Non-pigmented ciliary epithelial cell (primary cell): ENCODE measurements at regions not wholly inside any gene's neighbourhood (a gene's known extent, or its start where the extent isn't known, plus 50 kb on each side); places are given as distances from the start of the nearest gene placed in this dataset.
A peak's percentile ranks its signal among the peaks of the same experiment; 100 is the strongest.

ENCODE experiments used
- DNase-seq: peaks from one replicate; pipeline ENCODE4 v3.0.0-alpha.2; 2010; ENCODE audit warnings: low read depth

- DNase-seq = peak; percentile 71
These were observed 189.7 kb upstream of the JAG1 start for GRCh38 chr20:10863337-10864060.

- no peak for DNase-seq
These were observed 190.4 kb upstream of the JAG1 start for GRCh38 chr20:10864076-10864672.

GRCh38 chr20:10868299-10868698 lies 194.5 kb upstream of the JAG1 start:
- DNase-seq = no peak

DNA sequence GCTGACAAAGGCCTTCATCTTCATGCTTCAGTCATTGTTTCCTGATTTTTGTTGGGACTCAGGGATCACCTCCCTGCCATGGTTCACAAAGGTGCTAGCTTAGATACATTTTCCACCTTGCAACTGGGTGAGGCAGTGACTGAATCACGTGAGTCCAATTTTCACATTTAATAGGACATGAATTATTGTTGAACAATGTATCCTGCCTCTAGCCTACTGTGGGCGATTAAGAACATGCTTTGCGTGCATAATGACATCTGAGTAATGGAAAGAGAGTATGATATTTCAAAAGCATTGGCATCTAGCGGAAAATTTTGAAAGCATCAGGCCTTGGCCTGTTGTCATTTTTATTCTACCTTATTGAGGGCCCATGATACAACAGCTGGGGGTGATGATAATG lies 199.2 kb upstream of the JAG1 start:
- DNase-seq = no peak

GRCh38 chr20:10875653-10876052 lies 201.9 kb upstream of the JAG1 start:
- no peak for DNase-seq

DNA sequence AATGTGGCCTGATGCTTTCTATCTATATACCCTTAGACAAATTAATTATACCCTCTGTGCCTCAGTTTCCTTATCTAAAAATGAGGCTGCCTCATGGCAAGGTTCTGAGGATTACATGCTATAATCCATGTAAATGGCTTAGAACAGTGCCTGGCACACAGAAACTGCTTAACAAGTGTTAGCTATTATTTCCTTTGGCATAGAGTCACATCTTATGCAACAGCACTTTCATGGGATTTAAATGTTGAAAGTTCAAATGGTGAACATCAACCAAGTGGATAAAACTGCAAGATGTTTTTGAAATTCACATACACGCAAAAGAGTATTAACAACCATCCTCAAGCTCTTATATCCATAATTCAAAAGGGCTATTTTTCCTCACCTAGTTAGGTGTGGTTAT lies 202.8 kb upstream of the JAG1 start:
- DNase-seq = no peak

GRCh38 chr20:10877342-10877741 lies 203.5 kb upstream of the JAG1 start:
- no peak for DNase-seq

DNA sequence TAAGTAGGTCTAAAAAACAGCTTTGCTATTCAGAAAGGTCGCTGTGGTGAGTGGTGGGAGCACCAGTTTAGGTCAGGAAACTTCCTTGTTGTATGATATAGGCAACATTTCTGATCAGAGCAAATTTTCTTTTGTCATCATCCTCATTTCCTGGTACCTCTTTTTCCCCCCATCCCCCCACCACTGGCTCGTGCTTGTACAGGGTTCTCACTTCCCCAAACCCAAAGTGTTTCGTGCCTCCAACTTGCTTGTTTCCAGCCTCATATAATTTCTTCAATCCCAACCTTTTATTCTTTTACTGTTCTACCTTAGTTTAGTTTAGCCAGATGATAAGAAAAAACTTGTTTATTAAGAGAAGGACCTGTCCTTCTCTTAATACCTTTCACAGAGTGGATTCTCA lies 209.4 kb upstream of the JAG1 start:
- DNase-seq = no peak

- DNase-seq = no peak
These were observed 219.5 kb upstream of the JAG1 start for GRCh38 chr20:10893321-10893720.

DNA sequence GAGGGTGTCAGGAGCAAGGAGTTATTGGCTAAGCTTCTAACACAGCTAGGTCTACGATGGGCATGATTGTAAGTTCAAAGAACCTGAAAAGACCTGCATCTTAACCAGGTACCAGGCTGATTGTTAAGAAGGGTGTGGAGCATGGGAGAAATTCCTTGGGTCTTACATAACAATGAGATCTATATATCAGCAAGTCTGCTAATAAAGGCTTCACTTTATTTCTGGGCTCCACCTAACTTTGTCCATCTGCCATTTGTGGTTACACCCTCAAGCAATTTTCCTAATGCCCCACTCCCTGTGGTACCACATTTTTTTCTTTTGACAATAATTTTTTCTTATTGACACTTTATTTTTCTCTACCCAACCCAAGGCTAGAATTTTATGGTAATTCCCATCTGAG lies 223.5 kb upstream of the JAG1 start:
- no peak for DNase-seq

- DNase-seq = no peak
These were observed 224.8 kb upstream of the JAG1 start for GRCh38 chr20:10898552-10898951.

DNA sequence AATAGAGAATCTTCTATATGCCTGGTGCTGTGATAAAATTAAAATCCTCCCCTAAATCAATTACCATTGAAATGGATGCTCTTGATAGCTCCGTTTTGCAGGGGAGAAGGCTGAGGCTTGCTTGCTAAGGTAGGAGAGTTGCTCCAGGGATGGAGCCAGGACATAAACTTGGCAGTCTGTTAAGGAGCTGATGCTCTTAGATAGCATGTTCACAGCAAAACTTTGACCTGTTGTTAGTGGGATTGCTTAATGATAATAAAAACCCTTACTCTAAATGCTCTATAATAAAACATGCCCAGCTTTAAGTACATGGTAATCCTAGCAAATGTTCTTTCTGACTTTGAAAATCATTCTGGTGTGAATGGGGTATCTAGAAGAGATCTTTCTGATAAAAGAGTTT lies 228.4 kb upstream of the JAG1 start:
- DNase-seq = no peak

DNA sequence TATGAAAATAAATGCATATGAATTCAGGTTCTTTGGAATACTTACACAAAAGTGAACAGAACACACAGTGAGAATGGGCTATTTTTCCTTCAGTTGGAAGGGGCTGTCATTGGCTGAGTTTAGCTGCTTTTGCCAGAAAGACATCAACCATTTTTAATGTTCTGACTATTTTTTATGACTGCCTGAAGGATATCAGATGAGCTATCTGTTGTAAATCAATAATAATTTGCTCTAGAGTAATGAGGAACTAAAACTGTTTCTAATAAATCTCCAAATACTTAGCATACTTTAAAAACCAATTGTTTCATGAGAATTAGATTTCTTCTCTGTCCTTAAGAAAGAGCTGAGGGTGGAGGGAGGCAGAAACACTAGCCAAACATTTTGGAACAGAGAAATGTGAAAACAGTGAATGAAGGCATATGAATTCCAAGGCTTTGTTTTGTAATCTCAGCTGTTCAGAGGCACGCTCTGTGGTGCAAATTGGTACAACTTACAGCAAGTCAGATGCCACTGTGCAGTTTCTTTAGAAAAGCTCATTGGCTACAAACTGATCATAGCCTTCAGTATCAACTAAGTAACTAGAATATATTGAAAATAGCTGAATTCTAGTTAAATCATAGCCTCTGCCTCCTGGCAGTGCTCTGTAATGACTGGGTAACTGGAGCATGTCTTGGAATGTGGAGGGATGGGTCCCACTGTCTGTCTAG lies 228.9 kb upstream of the JAG1 start:
- no peak for DNase-seq

GRCh38 chr20:10906834-10907233 lies 233.0 kb upstream of the JAG1 start:
- DNase-seq = no peak

DNA sequence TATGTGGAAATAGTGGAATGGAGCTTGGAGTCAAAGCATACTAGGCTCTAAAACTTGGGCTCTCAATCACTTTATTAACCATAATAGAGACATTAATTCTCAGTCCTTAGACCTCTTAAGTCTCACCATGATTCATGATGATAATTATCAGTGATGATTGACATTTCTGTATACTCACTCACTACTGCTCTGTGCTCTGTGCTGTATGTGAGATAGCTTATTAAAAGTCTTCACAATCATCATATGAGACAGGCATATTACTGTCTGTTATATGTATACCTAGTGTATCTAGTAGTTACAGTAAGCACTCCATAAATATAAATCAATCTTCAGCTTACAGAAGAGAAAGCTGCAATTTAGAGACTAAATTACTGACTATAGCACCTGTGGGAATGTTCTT lies 236.0 kb upstream of the JAG1 start:
- DNase-seq = no peak

- no peak for DNase-seq
These were observed 236.9 kb upstream of the JAG1 start for GRCh38 chr20:10910535-10911178.

- no peak for DNase-seq
These were observed 237.5 kb upstream of the JAG1 start for GRCh38 chr20:10911298-10911697.

GRCh38 chr20:10915815-10916214 lies 242.0 kb upstream of the JAG1 start:
- no peak for DNase-seq

- no peak for DNase-seq
These were observed 242.5 kb upstream of the JAG1 start for GRCh38 chr20:10916312-10916711.

GRCh38 chr20:10917826-10918225 lies 244.0 kb upstream of the JAG1 start:
- DNase-seq = no peak

GRCh38 chr20:10919396-10920140 lies 245.8 kb upstream of the JAG1 start:
- no peak for DNase-seq

- no peak for DNase-seq
These were observed 246.6 kb upstream of the JAG1 start for GRCh38 chr20:10920396-10920795.
